GM19238 (cell line): ENCODE measurements at regions not wholly inside any gene's neighbourhood (a gene's known extent, or its start where the extent isn't known, plus 50 kb on each side); places are given as distances from the start of the nearest gene placed in this dataset.
"Not testable (repeated sequence)": the region's sequence is repeated elsewhere in the genome, so short reads cannot be mapped to it uniquely, and the experiment has no call there.

Experiments
- DNase-seq: peaks from one replicate; pipeline ENCODE4 v3.0.0; 2011; ENCODE audit warnings: low spot score; ENCODE audit not compliant: insufficient read length

DNA sequence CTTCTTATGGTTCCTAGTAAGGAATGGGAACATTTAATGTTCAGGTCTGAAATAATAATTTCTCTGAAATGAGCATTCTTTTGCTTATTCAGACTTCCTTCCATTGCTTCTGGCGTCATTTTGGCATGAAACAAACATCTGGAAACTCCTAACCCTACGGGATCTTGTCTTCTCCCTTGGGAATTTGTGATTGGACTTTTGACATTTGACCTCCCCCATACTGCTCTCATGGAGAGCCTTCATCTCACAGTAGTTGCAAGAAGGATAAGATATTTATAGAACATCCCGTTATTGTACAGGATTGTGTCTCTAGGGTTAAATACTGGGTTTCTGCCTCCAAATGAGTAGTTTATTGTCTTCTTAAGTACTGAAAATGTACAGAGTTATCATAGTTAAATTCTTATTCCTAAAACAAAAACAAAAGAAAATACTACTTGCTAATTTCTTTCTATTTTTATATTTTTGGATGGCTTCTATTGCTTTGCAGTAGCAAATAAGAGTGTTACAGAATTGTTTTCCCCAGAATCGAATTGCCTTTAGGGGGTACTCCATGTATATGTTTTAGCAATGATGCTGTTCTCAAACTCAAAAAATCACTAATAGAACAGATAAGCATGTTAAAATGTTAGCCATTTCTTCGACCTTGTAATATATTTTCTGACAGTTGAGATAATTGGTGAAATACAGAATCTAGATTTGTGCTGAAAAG lies 366.8 kb downstream of the DLEU7 start:
- DNase-seq: no peak

DNA sequence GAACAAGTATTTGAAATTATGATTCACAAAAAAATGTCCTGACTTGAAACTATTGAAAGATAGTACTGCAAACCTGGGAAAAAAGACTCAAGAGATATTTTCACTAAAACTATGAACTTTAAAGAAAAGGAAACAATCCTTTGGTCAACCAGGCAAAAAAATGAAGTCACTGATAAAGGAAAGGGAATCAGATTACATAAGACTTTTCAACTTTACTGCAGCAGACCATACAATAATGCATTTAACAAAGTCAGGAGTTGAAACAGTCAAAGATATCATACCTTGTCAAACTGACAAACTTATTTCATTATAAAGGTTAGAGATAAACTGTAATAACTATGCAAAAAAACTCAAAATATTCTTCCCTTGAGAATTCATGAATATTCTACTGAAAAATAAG lies 361.6 kb downstream of the DLEU7 start:
- DNase-seq: no peak

DNA sequence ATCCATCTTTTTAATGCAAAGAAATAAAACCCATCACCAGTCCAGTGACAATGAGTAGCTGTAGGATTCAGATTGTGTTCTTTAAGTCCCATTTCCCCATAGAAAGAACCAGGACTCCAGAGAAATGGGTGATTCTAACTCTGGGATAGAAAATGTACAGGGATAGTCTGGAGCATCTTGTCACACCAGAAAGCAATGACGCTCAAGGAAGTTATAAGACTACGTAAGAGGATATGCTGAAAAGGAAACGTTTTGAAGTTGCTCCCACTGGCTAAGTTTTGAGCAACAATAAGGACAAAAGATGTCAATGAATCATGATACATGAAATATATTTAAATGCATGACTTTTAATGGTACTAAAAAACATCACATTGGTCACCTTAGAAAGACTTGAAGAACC lies 360.1 kb downstream of the DLEU7 start:
- DNase-seq: no peak

DNA sequence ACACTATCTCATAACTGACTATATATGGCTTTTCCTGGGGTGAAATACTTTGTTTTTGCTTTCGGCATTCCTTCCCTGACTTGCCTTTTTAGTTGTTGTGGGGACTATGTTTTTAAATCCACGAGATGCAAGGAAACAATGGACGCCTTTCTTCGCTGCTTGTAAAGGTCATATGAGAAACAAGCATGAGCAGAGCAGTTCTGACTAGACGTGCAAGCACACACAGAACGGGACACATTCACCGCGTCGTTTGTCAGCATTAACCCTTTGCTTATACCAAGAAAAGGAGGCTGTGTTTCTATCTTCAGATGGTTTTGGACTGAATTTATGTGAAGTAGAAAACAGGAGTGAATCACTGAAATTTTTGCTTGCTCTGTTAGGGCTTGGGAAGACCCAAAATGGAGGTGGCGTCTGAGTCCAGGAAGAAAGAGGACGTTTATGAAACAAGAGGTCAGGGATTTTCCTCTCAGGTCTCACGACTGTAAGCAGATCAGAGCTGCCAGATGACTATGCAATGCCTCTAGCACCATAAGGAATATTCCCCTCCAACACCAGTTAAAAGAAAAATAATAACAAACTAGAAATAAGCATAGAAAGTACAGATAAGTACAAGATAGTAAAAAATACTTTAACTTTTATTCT lies 358.9 kb downstream of the DLEU7 start:
- DNase-seq: no peak

DNA sequence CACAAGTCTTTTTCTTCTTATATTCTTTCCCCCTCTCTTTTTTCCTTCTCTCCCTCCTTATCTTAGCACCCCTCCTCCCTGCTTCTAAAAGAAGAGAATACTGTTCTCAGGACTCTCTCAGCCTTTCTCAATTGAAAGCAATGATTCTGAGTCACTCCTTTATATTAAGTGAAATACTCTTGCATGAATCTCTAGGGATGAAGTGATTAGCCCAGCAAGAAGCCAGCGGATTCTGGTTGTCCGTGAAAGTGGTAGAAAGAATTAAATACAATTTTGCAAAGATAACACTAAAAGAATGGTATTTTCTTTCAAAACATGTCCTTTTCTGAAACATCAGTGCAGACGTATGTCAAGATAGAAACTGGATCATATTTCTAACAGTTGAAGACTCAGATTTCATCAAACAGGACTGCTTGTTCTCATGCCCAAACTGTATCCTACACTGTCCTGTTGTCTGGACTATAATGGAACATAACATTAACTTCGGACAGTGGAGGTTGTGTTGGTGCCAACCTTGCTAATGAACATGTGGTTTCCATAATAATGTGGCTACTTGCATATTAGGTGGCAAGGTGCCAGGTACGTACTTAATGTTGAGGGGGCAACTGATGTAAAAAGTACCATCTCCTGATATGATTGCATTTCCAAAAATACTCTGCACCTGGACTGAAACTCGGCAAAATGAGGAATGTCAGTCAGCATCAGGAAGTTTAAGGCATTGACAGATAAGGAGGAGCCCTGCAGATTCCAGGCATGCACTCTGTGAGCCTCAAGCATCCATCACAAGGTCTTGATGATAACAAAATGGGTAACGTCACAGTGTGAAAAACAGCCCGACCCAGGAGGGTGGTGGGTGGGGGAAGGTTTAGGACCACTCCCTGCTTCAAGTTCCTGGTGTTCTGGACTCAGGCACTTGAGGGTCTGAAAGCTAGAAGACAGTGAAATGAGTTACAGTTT lies 357.2 kb downstream of the DLEU7 start:
- no peak for DNase-seq

DNA sequence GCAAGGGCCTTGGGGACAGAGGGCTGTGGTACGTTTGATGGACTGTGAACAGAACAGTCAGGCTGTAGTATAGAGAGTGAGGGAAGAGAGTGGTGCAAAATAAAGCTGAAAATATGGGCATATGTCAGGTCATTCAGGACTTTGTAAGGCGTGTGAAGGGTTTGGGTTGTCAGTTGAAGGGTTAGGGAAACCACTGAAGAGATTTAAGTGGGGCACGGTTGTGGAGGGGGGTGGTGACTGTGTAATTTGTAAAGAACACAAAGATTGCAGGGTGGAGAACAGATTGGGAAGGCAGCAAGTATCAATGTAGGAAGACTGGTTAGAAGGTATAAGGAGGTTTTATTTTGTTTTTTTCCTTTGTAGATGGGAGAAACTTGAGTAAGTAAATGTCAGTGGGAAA lies 349.8 kb downstream of the DLEU7 start:
- no peak for DNase-seq

- no peak for DNase-seq
Measured at GRCh38 chr13:50494138-50494537, 349.4 kb downstream of the DLEU7 start.

DNA sequence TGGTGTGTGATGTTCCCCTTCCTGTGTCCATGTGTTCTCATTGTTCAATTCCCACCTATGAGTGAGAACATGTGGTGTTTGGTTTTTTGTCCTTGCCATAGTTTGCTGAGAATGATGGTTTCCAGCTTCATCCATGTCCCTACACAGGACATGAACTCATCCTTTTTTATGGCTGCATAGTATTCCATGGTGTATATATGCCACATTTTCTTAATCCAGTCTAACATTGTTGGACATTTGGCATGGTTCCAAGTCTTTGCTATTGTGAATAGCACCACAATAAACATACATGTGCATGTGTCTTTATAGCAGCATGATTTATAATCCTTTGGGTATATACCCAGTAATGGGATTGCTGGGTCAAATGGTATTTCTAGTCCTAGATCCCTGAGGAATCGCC lies 340.3 kb downstream of the DLEU7 start:
- DNase-seq: not testable (repeated sequence)

DNA sequence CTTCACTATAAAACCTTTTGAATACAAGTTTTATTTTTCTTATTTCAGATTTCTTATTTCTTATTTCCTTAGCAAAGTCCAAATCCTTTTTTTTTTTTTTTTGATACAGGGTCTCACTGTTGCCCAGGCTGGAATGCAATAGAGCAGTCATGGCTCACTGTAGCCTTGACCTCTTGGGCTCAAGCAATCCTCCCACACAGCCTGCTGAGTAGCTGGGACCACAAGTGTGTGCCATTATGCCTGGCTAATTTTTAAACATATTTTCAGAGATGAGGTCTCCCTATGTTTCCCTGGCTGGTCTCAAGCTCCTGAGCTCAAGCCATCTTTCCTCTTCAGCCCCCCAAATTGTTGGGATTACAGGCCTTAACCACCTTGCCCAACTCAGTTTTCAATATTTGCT lies 334.3 kb downstream of the DLEU7 start:
- no peak for DNase-seq

- DNase-seq: no peak
Measured at GRCh38 chr13:50509771-50510441, 333.6 kb downstream of the DLEU7 start.

DNA sequence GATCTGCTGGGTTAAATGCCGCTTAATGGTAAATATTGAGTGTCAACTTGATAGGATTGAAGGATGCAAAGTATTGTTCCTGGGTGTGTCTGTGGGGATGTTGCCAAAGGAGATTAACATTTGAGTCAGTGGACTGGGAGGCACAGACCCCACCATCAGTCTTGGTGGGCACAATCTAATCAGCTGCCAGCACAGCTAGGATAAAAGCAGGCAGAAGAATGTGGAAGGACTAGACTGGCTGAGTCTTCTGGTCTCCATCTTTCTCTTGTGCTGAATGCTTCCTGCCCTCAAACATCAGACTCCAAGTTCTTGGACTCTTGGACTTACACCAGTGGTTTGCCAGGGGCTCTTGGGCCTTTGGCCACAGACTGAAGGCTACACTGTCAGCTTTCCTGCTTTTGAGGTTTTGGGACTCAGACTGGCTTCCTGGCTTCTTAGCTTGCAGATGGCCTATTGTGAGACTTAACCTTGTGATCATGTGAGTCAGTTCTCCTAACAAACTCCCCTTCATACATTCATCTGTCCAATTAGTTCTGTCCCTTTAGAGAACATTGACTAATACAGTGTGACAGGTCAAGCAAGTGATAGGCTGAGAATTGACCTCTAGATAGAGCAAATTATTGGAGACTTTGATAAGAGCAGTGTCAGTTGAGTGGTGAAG lies 332.5 kb downstream of the DLEU7 start:
- DNase-seq: not testable (repeated sequence)

GRCh38 chr13:50511877-50512341 lies 331.6 kb downstream of the DLEU7 start:
- DNase-seq: no peak

- DNase-seq: peak; percentile 45
Measured at GRCh38 chr13:50512474-50513299, 330.8 kb downstream of the DLEU7 start.

GRCh38 chr13:50513300-50513877 lies 330.1 kb downstream of the DLEU7 start:
- no peak for DNase-seq

DNA sequence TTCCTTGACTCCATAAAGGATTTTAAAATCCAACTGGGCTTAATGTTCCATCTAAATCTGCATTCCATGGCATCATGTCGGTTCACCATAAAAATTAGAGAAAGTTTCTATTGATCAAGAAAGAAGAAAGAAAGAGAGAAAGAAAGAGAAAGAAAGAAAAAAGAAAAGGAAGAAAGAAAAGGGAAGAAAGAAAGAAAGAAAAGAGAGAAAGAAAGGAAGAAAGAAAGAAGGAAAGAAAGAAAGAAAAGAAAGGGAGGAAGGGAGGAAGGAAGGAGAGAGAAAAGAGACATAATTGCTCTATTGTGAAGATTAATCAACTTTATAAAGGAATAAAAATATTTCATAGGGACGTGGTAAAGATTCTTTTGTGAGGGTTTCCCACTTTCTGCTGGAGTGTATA lies 329.2 kb downstream of the DLEU7 start:
- DNase-seq: no peak

GRCh38 chr13:50518131-50518530 lies 325.4 kb downstream of the DLEU7 start:
- no peak for DNase-seq

DNA sequence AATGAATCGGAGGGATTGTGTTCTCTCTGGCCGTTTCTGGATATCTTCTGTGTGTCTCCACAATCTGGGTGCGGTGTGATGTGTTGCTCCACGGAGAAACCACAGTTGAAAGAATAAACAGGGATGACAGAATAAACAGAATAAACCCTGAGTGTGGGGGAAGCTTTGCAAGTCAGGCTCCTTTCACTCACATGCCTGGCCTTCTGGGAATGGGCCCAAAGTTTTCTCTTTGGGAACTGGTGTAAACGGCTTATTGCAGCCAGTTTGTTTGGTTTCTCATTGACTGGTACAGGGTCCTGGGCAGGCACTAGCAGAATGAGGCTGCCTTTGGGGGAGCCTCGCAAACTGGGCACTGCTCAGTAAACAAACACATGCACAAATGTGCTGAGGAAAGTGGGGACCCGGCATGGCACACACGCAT lies 324.7 kb downstream of the DLEU7 start:
- DNase-seq: no peak

DNA sequence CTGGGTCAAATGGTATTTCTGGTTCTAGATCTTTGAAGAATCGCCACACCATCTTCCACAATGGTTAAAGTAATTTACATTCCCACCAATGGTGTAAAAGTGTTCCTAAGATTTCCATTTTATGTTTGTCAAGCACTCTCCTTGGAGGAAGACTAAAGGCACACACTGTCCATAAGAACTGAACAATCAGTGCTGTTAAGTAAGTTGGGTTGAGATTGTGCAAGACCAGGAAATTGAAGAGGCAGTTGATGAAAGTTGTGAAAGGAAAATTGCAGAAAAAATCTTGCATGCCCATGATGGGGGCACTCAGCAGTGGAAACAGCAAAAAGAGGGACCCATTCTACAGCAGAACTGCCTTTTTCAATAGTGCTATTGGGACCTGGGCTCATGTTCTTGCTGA lies 323.6 kb downstream of the DLEU7 start:
- no peak for DNase-seq

DNA sequence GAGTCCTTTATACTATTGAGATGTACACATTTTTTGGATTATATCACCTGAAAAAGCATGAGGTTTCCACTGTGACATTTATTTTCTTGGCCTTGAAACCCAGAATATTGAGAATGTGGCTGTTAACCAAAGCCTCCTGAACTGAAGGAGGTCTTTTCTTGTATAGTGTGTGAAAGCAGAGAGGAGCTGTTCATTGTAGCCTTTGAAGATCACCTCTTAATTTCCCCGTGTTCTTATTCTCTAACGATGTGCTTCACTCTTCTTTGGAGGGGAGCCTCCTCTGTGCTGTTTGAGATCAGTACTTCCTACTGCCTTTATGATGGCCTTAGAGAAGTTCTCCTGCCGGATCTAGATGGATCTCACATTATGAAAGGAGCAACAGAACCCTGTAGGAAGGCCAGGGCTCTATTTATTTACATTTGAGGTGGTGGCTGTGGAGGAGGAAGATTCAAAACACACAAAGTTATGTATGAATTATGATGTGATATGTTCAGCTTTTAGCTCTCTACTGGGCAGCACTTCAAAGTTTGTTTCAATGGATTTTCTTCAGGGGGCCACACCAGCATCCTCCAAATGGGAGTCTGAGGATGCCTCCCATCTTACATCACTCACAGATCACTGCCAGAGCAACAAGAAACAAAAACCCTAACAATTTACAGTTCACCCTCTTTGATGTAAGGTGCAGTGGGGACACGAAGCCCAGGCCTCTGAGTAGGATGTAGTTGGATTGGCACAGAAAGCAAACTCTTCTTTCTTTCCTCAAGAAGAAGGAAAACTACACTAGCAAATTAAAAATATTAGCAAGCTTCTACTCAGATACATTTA lies 322.3 kb downstream of the DLEU7 start:
- no peak for DNase-seq
